Neuronal stem cell (in vitro differentiated cells): ENCODE measurements at regions not wholly inside any gene's neighbourhood (a gene's known extent, or its start where the extent isn't known, plus 50 kb on each side); places are given as distances from the start of the nearest gene placed in this dataset.
"Not testable (repeated sequence)": the region's sequence is repeated elsewhere in the genome, so short reads cannot be mapped to it uniquely, and the experiment has no call there.

Experiments
- DNase-seq: peaks from one replicate; pipeline ENCODE4 v3.0.0-alpha.2; 2013; ENCODE audit warnings: low spot score
- H2AFZ ChIP-seq: one replicate; pipeline ENCODE4 v1.6.1; 2013; ENCODE audit warnings: mild to moderate bottlenecking, low read length, inconsistent platforms
- H2AK5ac ChIP-seq: 2 replicates; pipeline ENCODE4 v1.6.1; 2013; ENCODE audit warnings: low read depth, mild to moderate bottlenecking, inconsistent platforms, low read length, moderate library complexity, mixed read lengths
- H2BK120ac ChIP-seq: 2 replicates; pipeline ENCODE4 v1.6.1; 2013; ENCODE audit warnings: low read depth, mild to moderate bottlenecking, inconsistent platforms, low read length, moderate library complexity, mixed read lengths
- H2BK12ac ChIP-seq: one replicate; pipeline ENCODE4 v1.6.1; 2013; ENCODE audit warnings: low read length, inconsistent platforms
- H2BK15ac ChIP-seq: 2 replicates; pipeline ENCODE4 v1.6.1; 2013; ENCODE audit warnings: mild to moderate bottlenecking, low read length, inconsistent platforms, mixed read lengths
- H2BK5ac ChIP-seq: one replicate; pipeline ENCODE4 v1.6.1; 2013; ENCODE audit warnings: inconsistent platforms, mild to moderate bottlenecking, low read length, moderate library complexity
- H3K14ac ChIP-seq: one replicate; pipeline ENCODE4 v1.6.1; 2013; ENCODE audit warnings: low read length, inconsistent platforms
- H3K18ac ChIP-seq: 2 replicates; pipeline ENCODE4 v1.6.1; 2013; ENCODE audit warnings: low read length, inconsistent platforms
- H3K23ac ChIP-seq: 2 replicates; pipeline ENCODE4 v1.6.1; 2013; ENCODE audit warnings: low read depth, mild to moderate bottlenecking, mixed read lengths, low read length, inconsistent platforms; ENCODE audit not compliant: poor library complexity
- H3K27ac ChIP-seq: replicated peaks from 3 replicates; pipeline ENCODE4 v1.5.1; 2013; ENCODE audit warnings: low read length, inconsistent platforms
- H3K27me3 ChIP-seq, 3 experiments: 2 replicates each; pipeline ENCODE4 v1.6.1; 2013; ENCODE audit warnings: low read length in 3 of 3, mild to moderate bottlenecking in 2 of 3, inconsistent platforms in 1 of 3, low read depth in 1 of 3, mixed read lengths in 1 of 3, moderate library complexity in 1 of 3; ENCODE audit not compliant: control insufficient read depth in 3 of 3, insufficient read depth in 3 of 3
- H3K36me3 ChIP-seq, 2 donors: replicated peaks in 1 of 2; 2 replicates each; pipeline ENCODE4 v1.6.1; 2013; ENCODE audit warnings: low read length in 2 of 2; ENCODE audit not compliant: control insufficient read depth in 2 of 2, insufficient read depth in 2 of 2
- H3K4ac ChIP-seq: 2 replicates; pipeline ENCODE4 v1.6.1; 2013; ENCODE audit warnings: inconsistent platforms, mild to moderate bottlenecking, low read length, moderate library complexity
- H3K4me1 ChIP-seq, 2 donors: 1 replicate in 1 of 2; 2 replicates in 1 of 2; pipeline ENCODE4 v1.6.1; 2013; ENCODE audit warnings: low read length in 2 of 2, low read depth in 1 of 2; ENCODE audit not compliant: control insufficient read depth in 2 of 2, insufficient read depth in 1 of 2
- H3K4me2 ChIP-seq: one replicate; pipeline ENCODE4 v1.6.1; 2013; ENCODE audit warnings: mild to moderate bottlenecking, low read length, inconsistent platforms; ENCODE audit not compliant: insufficient read depth, poor library complexity, severe bottlenecking
- H3K4me3 ChIP-seq, 2 donors: 2 replicates each; pipeline ENCODE4 v1.5.1; 2013; ENCODE audit warnings: low read length in 2 of 2, mild to moderate bottlenecking in 2 of 2, inconsistent platforms in 1 of 2, moderate library complexity in 1 of 2
- H3K79me1 ChIP-seq: one replicate; pipeline ENCODE4 v1.6.1; 2013; ENCODE audit warnings: low read depth, mild to moderate bottlenecking, inconsistent platforms, low read length, moderate library complexity
- H3K9ac ChIP-seq: one replicate; pipeline ENCODE4 v1.6.1; 2013; ENCODE audit warnings: mild to moderate bottlenecking, low read depth, low read length, inconsistent platforms; ENCODE audit not compliant: poor library complexity
- H3K9me3 ChIP-seq, 2 donors: replicated peaks in 1 of 2; 2 replicates each; pipeline versions ENCODE3 to v1.6.1; 2013; ENCODE audit warnings: low read length in 2 of 2, mild to moderate bottlenecking in 2 of 2, inconsistent platforms in 1 of 2, low read depth in 1 of 2, mixed read lengths in 1 of 2, moderate library complexity in 1 of 2; ENCODE audit not compliant: control insufficient read depth in 2 of 2, insufficient read depth in 1 of 2
- H4K8ac ChIP-seq: one replicate; pipeline ENCODE4 v1.6.1; 2013; ENCODE audit warnings: low read depth, mild to moderate bottlenecking, inconsistent platforms, low read length, moderate library complexity
- H4K91ac ChIP-seq: one replicate; pipeline ENCODE4 v1.6.1; 2013; ENCODE audit warnings: low read length, low read depth, mild to moderate bottlenecking, inconsistent platforms; ENCODE audit not compliant: poor library complexity
- WGBS, 2 donors: extraction: QIAGEN DNeasy Blood & Tissue Kit; methylation state at CpG; one replicate each; pipeline ENCODE4 v1.1.7; 2013; ENCODE audit warnings: missing lambda C conversion rate in 2 of 2, mixed read lengths in 1 of 2; ENCODE audit not compliant: insufficient read length in 2 of 2, insufficient replicate concordance in 1 of 2; ENCODE audit errors: extremely low coverage in 2 of 2; 5-methylcytosine and 5-hydroxymethylcytosine counted together

DNA sequence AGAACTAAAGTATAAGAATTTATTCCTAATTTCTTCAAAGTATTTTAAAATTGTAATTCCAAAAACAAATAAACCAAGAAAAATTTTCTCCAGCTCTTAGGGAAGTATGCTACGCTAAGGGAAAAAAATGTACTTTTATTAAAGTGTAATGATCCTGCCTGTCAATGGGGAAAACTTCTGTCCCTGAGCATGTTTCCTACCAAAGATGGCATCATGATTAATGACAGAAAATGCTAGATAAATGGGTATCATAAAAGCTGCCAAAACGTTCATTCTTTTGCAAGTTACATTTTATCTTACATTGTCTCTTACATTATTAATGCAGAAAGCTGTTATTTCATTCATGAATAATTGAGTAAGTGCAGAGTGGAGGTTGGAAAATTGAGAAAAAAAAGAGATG, 443.4 kb downstream of the TECRL start:
- H3K14ac ChIP-seq, result no peak overlapping the region
- H2AFZ ChIP-seq, result no peak overlapping the region
- no peak overlapping the region for H2BK5ac ChIP-seq
- H3K4me3 ChIP-seq, result no peak overlapping the region
- no peaks in the 10 kb centered on the region for H3K79me1 ChIP-seq
- no peak overlapping the region for H2AK5ac ChIP-seq
- H3K18ac ChIP-seq, result no peak overlapping the region
- no peak overlapping the region for H4K8ac ChIP-seq
- no peak overlapping the region for H3K4ac ChIP-seq
- no peaks in the 10 kb centered on the region for H3K4me1 ChIP-seq
- H3K36me3 ChIP-seq, result no peaks in the 10 kb centered on the region
- H3K9me3 ChIP-seq, result no peaks in the 10 kb centered on the region
- no peak overlapping the region for H2BK12ac ChIP-seq
- H2BK15ac ChIP-seq, result no peak overlapping the region
- H3K23ac ChIP-seq, result no peak overlapping the region
- WGBS, 2 donors, result no CpG with 5 or more reads among the region's 2 CpGs
- no peak overlapping the region for H3K9ac ChIP-seq
- H3K27me3 ChIP-seq, result no peaks in the 10 kb centered on the region
- H3K4me2 ChIP-seq, result no peak overlapping the region
- H3K27ac ChIP-seq, result no peak overlapping the region
- H2BK120ac ChIP-seq, result no peak overlapping the region
- no peak overlapping the region for H4K91ac ChIP-seq
- DNase-seq, result no peak

DNA sequence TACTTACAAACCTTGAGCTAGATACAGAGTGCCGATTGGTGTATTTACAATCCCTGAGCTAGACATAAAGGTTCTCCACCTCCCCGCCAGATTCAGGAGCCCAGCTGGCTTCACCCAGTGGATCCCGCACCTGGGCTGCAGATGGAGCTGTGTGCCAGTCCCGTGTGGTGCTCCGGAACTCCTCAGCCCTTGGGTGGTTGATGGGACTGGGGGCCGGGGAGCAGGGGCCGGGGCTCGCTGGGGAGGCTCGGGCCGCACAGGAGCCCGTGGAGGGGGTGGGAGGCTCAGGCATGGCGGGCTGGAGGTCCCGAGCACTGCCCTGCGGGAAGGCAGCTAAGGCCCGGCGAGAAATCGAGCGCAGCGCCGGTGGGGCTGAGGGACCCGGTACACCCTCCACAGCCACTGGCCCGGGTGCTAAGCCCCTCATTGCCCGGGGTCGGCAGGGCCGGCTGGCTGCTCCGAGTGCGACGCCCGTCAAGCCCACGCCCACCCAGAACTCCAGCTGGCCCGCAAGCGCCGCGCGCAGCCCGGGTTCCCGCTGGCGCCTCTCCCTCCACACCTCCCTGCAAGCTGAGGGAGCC, 466.5 kb downstream of the TECRL start:
- not testable (repeated sequence) for H3K27me3 ChIP-seq, H3K14ac ChIP-seq, H3K4ac ChIP-seq, H3K4me2 ChIP-seq, H3K18ac ChIP-seq, H3K36me3 ChIP-seq, H3K79me1 ChIP-seq, DNase-seq, H4K8ac ChIP-seq, H2BK12ac ChIP-seq, H2BK15ac ChIP-seq, H3K27ac ChIP-seq, H4K91ac ChIP-seq, H3K4me3 ChIP-seq, H2BK5ac ChIP-seq, H2AFZ ChIP-seq, H3K9ac ChIP-seq, H3K23ac ChIP-seq, H3K9me3 ChIP-seq, H2BK120ac ChIP-seq, H2AK5ac ChIP-seq, H3K4me1 ChIP-seq
- no CpG with 5 or more reads among the region's 38 CpGs for WGBS, 2 donors

DNA sequence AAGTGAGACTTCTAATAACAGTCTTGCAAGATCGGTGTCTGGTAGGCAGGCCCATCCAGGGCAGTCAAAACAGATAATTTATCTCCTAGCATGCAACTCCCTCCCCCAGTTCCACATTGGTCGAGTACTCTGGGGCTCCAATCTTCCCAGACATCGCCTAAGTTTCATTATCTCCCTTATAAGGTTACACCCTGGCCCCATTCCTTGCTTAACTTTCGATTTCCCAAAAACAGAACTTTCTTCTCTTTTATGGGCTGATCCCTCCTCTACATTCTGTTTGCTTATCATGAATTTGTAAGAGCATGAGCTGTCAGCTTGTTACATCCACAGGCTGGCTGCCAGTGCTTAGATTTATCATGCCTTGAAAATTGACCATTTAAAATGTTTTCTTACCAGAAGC, 471.3 kb downstream of the TECRL start:
- Histone ChIP-seq H2BK120ac (no peak overlapping the region), H3K36me3 (no peaks in the 10 kb centered on the region), H3K4me2 (no peak overlapping the region), H3K4ac (no peak overlapping the region), H2AFZ (peak overlapping the region; percentile 34), H3K14ac (no peak overlapping the region), H3K9ac (no peak overlapping the region), H2BK12ac (no peak overlapping the region), H4K91ac (no peak overlapping the region), H3K79me1 (no peaks in the 10 kb centered on the region), H2BK15ac (no peak overlapping the region), H2BK5ac (no peak overlapping the region), H3K27ac (no peak overlapping the region), H4K8ac (no peak overlapping the region), H3K4me1 (no peaks in the 10 kb centered on the region), H2AK5ac (no peak overlapping the region), H3K4me3 (no peak overlapping the region), H3K27me3 (no peaks in the 10 kb centered on the region), H3K23ac (no peak overlapping the region), H3K9me3 (no peaks in the 10 kb centered on the region), H3K18ac (no peak overlapping the region)
- DNase-seq, result no peak
- no CpG with 5 or more reads among the region's 4 CpGs for WGBS, 2 donors

GRCh38 chr4:63922146-63922545, 487.1 kb downstream of the TECRL start:
- DNase-seq, result no peak
- Histone ChIP-seq H3K9me3 (no peaks in the 10 kb centered on the region), H2BK12ac (no peak overlapping the region), H3K4ac (no peak overlapping the region), H2AFZ (peak overlapping the region; percentile 80), H3K4me1 (no peaks in the 10 kb centered on the region), H3K23ac (no peak overlapping the region), H4K91ac (no peak overlapping the region), H3K14ac (no peak overlapping the region), H3K36me3 (no peaks in the 10 kb centered on the region), H2AK5ac (no peak overlapping the region), H3K27me3 (no peaks in the 10 kb centered on the region), H3K79me1 (no peaks in the 10 kb centered on the region), H4K8ac (no peak overlapping the region), H3K18ac (no peak overlapping the region), H2BK120ac (no peak overlapping the region), H3K9ac (no peak overlapping the region), H3K4me3 (no peak overlapping the region), H2BK5ac (no peak overlapping the region), H2BK15ac (no peak overlapping the region), H3K27ac (no peak overlapping the region), H3K4me2 (no peak overlapping the region)
- no CpG with 5 or more reads among the region's 8 CpGs for WGBS, 2 donors
